HG03354 (cell line): ENCODE measurements at regions not wholly inside any gene's neighbourhood (a gene's known extent, or its start where the extent isn't known, plus 50 kb on each side); places are given as distances from the start of the nearest gene placed in this dataset.

ENCODE experiments used
- ATAC-seq: cut with Tn5 transposase; IDR thresholded peaks from one replicate; pipeline ENCODE4 v1.9.1; 2021; ENCODE audit warnings: mild to moderate bottlenecking; ENCODE audit not compliant: unreplicated experiment, poor library complexity, severe bottlenecking

DNA sequence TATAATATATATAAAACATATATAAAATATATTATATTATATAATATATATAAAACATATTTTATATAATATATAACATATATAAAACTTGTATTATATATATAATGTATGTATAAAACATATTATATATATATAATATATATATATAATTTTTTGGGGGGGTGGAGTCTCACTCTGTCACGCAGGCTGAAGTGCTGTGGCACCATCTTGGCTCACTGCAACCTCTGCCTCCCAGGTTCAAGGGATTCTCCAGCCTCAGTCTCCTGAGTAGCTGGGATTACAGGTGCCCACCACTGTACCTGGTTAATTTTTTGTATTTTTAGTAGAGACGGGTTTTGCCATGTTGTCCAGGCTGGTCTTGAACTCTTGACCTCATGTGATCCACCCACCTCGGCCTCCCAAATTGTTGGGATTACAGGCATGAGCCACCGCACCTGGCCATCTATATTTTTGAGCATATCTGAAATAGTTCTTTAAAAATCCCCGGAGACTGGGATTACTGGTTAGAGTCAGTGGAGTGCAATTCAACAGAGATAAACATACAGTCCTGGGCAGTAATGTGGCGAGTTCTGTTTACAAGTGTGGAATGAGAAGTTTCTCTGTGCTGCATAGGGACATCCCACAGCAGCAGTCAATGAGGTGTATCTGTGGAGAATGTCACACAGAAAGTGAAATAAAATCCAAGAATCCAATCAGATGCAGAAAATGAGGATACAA, 208.4 kb downstream of the MYCN start:
- ATAC-seq, result no peak

DNA sequence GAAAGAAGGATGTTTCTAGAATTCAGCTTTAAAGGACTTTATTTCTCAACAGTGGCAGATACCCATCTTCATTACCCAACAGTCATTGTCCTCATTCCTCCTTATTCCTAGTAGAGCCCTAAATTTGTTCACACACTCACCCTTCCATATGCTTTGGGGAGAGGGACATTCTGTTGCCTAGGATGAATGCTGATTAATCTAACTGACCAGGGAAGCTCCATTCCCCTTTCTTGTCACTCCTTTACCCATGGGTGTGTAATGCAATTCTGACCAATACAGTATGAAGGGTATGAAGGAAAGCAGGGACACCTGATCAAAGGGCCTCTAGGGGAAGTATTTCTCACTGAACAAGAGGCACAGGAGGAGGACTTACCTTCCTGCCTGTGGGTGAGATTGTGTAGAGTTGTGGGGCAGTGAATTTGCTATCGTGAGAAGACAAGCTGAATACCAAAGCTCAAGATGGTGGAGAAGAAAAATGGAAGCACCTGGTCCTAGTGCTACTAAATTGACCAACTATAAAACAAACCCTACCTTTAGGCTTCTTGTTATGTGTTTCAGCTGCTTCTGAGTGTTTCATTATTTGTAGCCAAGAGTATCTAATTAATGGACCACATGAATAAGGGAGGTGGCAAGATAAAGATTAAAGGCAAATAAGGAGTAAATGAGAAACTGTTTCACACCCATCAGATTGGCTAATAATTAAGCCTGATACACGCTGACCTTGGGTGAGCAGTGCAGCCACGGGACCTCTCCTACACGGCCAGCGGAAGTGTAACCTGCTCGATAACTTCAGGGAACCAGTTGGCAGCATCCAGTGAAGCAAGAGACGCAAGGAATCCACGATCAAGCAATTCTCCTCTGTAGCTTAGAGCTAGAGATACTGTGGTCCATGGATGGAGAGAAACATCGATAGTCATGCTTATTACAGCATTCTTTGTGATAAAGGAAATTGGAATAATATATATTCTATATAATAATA, 202.3 kb downstream of the MYCN start:
- no peak for ATAC-seq

DNA sequence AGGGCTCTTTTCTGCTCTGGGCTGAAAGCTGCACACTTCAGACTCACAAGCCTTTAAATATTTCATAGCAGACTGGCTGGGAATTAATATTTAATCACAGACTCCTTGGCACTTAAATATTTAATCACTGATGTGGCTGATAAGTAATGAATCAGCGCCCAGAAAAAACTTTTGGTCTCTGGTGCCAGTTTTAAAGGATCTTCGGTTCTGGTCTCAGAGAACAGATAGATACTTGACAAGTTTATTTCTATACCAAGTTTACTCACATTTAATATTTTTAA, 201.2 kb downstream of the MYCN start:
- no peak for ATAC-seq

DNA sequence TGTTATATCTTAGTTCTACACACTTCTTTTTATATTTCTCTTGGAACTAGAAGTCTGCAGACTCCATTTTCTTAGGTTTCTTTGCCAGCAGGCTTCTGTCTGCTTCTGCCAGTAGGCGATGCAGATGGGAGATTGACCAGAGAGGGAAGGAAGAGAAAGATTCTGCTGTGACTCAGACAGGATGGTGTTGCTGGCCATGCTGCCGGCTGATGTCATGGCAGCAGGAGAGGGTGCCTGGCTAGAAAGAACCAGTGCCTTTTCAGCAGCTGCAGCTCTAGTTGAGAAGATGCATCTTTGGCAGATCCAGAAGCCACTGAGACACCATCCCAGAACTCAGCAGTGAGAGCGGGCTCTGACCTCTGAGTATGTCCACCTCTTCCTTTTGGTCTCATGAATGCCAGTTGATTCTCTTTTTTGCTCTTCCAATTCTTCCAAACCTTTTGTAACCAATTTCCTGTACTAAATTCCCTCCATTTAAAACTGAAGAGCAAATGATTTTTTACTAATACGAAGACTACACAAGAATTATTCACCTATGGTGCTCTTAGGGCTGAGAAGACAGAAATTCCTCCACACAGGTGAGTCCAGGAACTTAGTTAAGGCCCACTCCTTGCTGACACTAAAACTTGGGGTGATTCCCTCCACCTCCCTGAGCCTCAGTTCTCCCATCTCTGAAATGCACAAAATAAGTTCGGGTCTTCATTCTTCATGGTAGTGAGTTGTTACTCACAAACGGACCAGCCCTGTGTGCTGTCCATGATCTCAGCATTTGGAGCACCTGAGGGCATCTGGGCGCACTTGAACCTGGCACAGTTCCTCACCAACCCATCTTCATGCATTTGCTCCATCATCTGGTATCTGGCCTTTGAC, 200.7 kb downstream of the MYCN start:
- no peak for ATAC-seq

DNA sequence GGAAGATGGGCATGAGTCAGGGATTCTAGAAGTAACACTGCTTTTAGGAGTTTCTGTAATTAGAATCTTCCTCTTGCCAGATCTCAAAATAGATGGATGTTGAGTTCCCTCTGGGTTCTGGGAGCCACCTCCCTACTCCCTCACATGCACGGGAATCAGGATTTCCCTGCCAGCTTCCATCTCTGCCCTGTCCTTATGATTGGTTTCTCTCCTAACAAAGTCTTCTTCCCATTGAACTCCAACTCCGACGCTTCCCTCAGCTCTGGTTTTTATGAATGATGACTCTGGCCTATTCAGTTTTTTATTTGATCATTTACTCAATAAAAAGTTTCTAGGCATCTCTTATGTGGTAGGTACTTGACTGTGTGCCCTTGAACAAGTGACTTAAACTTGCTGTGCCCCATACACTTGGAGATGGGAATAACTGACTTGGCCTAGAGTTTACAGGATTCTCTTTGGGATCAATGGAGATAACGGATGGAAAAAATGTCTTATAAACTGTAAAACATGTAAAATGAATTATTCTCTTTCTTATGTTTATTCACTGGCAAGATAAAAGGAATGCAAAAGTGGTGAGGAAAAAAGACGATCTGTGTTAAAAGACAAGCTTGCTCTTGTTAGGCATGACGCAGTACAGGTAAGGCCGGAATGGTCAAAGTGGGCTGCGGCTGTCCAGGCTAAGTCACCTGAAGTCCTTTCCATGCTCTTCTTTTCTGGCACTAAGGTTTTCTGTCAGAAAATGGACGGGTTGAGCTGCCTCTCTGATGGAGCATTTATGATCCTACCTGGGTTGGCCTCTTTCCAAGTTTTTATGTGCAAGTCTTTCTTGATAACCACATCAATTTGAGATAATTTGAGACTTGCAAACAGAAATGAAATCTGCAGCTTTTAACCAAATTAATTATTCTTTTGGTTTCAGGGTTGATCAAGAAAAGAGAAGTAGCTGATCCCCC, 199.6 kb downstream of the MYCN start:
- no peak for ATAC-seq

DNA sequence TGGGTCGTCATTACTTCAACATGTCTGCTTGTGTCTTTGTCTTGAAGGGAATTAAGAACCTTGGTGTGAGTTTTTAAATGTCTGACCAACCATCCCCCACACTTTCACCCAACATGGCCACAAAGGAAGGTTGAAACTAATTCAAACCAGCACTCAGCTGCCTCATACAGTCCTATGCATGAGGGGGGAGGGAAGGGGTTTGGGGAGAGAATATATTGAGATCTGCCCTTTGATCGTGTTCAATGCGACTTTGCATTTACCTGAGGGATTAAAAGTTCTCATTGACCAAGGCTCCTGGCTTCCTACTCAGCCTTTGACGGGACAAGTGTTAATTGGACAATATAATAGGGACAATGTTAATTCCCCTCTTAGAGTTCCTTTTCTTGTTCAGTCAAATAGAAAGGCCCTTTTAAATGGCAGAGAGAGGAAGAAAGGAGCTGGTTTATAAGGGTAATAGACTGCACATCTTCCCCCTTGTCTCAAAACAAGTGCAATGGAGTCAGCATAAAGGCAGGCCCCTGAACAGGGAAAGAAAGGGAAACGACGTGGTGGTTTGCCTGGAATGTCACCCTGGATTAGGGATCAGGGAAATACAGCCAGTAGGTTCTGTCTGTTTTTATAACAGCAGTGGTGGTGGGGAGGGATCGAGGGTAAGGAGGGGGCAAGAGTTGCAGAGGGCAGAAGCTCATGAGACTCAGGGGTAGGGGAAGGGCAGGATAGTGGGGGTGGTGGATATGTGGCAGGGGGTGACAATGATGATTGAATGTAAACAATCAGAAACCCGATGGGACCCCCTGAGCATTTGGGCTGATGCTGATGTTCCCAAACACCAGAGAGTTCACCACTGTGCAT, 198.7 kb downstream of the MYCN start:
- ATAC-seq, result no peak

DNA sequence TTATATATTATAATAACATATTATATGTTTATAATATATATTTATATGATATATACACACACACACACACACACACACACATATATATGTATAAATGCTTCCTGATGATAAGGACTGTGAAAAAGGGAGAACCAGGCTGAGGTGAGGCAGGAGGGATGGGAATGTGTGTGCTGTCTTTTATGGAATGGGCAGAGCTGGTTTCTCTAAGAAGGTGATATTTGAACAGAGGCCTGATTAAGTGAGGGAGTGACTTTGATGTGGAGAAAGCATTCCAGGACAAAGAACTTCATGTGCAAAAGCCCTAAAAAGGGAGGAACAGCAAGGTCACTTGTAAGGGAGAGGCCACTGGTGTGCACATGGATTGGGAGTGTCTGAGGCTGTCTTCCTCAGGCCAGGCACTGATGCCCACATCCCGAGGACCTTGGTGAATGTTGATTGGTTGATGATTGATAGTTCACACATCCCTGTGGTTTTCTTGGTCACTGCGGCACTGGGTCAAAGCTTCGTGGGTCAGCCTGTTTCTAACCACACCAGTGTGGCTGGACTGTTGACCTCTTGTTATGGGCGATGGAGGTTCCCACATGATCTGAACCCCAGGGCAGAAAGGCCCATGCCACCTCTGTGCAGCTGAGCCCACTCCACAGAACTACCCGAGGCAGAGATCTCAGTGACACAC, 196.9 kb downstream of the MYCN start:
- ATAC-seq, result no peak

DNA sequence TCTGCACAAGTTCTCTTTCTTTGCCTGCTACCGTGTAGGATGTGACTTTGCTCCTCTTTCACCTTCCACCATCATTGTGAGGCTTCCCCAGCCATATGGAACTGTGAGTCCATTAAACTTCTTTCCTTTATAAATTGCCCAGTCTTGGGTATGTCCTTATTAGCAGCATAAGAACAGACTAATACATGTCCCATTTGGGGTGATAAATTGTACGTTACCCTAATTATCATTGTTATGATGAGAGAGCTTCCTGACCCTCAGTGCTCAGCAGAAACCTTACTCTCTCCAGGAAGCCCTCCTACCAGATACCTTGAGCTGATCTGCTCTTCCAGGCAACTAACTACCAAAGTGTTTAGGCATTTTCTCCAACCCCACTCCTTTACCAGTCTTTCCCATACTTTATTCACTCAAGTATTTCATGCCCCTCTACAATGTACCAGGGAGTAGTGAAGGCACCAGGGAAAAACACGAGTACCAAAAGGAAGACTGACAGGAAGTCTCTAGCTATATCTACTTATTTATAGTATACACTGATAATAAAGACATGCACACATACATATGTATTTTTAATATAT, 196.2 kb downstream of the MYCN start:
- ATAC-seq, result no peak

DNA sequence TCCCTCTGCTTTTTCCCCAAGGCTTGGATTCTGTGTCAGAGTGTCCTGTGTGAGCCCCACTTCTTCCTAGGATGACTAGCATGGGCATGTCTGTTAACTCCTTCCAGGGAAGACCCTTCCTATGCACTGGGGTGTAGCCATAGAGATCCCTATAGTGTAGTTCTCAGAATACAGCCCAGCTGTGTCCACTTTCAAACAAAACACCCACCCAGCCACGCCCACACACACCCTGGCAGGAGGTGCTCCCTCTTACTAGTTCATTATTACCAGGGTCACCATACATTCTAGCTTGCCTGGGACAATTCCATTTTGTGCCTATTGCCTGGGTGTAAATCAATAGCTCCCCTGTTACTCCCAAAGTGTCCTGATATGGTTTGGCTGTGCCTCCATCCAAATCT, 195.6 kb downstream of the MYCN start:
- no peak for ATAC-seq

DNA sequence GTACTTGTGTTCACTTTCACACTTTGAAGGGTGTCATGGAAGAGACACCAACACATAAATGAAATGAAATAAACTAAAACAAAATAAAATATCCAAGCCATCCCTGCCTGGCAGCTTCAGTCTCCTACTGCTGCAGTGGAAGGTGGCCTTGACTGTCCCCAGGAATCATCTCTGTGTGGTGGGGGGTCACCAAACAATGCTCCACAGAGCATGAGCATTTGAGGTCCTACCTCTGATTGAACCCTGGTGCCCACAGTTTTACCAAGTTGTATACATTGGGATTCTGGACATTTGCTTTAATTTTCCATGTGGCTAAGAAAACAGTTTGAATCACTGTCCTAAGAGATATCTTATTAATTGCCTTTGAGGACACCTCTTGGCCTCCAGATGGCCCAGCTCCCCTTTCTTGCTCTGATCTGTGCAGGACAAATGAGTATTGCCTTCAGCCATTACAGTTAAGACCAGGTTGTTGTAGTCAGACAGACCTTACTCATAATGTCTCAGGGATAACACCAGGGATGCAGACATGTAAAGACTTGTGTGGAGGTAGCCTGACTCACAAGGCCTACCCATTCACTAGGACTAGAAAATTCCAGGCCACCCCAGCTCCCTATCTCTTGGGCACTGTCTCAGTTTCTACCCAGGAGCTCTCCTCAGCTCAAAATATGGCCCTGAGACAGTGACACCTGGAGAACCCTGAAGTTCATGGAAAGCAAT, 195.0 kb downstream of the MYCN start:
- ATAC-seq, result no peak

DNA sequence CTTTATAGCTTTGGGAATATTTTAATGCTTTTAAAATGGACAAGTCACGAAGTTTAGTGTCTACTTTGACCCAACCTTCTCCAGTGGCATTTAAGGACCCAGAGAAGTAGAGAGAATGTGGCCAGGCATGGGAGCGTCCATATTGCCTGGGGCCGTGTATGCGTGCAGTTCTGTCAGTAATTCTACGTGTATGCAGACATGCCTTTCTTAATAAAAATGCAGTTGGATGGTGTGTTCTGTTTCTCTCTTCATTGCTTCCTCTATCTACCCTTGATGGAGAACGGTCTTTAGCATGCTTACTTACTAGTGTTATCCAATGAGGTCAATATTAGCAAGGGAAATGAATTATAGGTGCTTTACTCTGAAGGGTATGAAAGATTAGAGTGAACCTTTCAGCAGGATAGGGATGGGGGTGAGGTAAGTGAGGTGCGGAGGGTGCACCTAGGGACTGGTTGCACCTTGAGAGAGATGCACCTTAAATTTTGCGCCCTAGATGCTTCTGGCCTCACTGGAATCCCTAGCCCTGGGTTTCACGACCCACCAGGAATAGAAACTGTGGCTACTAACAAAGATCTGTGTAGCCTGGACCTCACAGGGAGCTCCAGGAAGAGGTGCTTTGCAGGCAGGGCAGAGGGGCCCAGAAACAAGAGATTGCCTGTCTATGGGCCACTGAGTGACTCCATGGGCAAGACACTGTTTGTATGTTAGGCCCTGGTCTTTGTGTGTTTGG, 194.3 kb downstream of the MYCN start:
- no peak for ATAC-seq

DNA sequence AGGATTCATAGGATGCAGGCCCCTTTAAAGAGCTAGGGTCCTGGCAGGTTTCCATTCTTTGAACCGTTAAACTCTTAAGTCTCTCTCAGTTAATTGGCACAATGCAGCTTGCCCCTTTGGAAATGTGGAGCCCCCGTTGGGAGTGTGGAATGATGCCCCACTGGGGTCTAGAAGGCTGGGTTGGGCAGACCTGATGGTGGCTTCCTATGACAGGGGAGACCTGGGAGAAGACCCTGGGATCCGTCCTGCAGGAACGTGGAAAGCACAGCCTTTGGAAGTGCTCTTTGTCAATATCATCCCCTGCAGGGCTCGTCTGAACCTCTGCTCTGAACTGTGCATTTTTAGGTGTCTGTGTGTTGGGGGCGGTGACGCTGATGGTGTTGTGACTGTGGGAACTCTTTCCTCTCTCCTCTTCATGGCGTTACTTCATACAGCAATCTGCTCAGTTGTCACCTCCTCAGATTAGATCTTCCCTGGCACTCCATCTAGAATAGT, 190.6 kb downstream of the MYCN start:
- no peak for ATAC-seq

DNA sequence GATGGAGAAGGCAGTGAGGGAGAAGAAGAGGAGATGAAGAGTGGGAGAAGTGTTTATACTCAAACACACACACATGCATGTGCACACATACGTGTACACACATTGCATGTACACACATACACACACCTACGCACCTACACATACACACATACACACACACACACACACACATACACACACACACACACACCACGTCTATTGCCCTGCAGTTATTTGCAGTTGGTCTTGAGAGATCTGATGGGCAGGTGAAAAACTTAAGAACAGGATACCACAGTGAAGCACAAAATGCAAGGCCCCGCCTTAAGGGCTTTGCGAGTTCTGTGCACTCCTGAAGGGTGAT, 190.2 kb downstream of the MYCN start:
- no peak for ATAC-seq

DNA sequence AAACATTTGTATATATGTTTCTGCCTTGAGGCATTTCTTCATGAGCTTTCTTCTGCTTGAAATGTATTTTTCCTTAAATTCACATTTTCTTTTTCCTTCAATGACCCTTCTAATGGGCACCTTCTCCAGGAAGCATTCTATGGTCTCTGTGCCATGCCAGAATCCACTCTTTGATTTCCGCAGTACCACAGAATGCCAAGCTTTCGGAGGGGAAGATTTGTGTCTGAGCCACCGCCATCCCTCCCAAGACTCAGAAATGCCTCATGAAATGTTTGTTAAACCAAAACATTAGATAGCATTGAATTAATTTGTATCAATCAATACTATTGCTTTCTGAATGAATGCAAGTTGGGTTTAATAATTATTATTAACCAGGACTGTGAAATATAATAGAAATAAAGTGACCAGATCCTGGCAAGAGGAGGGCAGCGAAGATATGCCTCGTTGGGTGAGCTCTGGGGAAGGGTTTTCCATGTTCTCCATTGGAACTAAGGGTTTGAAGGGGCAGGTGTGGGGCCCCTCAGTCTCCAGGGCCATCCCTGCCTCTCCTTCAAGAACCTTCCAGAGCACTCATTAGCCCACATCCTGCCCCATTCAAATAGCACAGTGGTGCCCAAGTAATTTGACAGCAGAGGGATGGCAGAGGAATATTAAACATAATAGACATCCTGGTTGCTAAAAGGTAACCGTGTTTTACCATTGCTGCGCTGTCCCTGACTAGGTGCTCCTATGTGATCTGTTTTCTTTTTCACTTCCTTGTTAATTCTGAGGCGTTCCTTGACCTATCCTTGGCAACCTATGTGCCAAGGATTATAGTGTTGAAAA, 189.6 kb downstream of the MYCN start:
- no peak for ATAC-seq
